ENCODE measurements at regions not wholly inside any gene's neighbourhood (a gene's known extent, or its start where the extent isn't known, plus 50 kb on each side); places are given as distances from the start of the nearest gene placed in this dataset.
"Not testable (repeated sequence)": the region's sequence is repeated elsewhere in the genome, so short reads cannot be mapped to it uniquely, and the experiment has no call there.

GRCh38 chr3:72288955-72289691 is 504.2 kb upstream of the PROK2 start:
- no peak for DNase-seq

GRCh38 chr3:72287956-72288355 is 503.0 kb upstream of the PROK2 start:
- no peak for DNase-seq

GRCh38 chr3:72285502-72285901 is 500.6 kb upstream of the PROK2 start:
- DNase-seq: no peak

GRCh38 chr3:72284471-72284870 is 499.5 kb upstream of the PROK2 start:
- DNase-seq: no peak

GRCh38 chr3:72282918-72283317 is 498.0 kb upstream of the PROK2 start:
- no peak for DNase-seq

GRCh38 chr3:72281551-72281950 is 496.6 kb upstream of the PROK2 start:
- no peak for DNase-seq

- no peak for DNase-seq
Observed at GRCh38 chr3:72280876-72281275, 495.9 kb upstream of the PROK2 start.

GRCh38 chr3:72279631-72280041 is 494.7 kb upstream of the PROK2 start:
- no peak for DNase-seq

GRCh38 chr3:72279068-72279604 is 494.2 kb upstream of the PROK2 start:
- DNase-seq: no peak

GRCh38 chr3:72278349-72279067 is 493.6 kb upstream of the PROK2 start:
- DNase-seq: no peak

GRCh38 chr3:72277710-72278109 is 492.8 kb upstream of the PROK2 start:
- DNase-seq: no peak

- no peak for DNase-seq
Observed at GRCh38 chr3:72276806-72277205, 491.9 kb upstream of the PROK2 start.

GRCh38 chr3:72275331-72275751 is 490.4 kb upstream of the PROK2 start:
- DNase-seq: no peak

- DNase-seq: no peak
Observed at GRCh38 chr3:72274493-72275330, 489.8 kb upstream of the PROK2 start.

- no peak for DNase-seq
Observed at GRCh38 chr3:72273615-72274014, 488.7 kb upstream of the PROK2 start.

- no peak for DNase-seq
Observed at GRCh38 chr3:72272356-72272755, 487.4 kb upstream of the PROK2 start.

GRCh38 chr3:72271923-72272322 is 487.0 kb upstream of the PROK2 start:
- no peak for DNase-seq

- DNase-seq: no peak
Observed at GRCh38 chr3:72271216-72271615, 486.3 kb upstream of the PROK2 start.

- no peak for DNase-seq
Observed at GRCh38 chr3:72270730-72271129, 485.8 kb upstream of the PROK2 start.

GRCh38 chr3:72270072-72270681 is 485.2 kb upstream of the PROK2 start:
- DNase-seq: no peak

GRCh38 chr3:72269475-72269874 is 484.5 kb upstream of the PROK2 start:
- no peak for DNase-seq

- not testable (repeated sequence) for DNase-seq
Observed at GRCh38 chr3:72266921-72267524, 482.1 kb upstream of the PROK2 start.

- DNase-seq: no peak
Observed at GRCh38 chr3:72266016-72266370, 481.0 kb upstream of the PROK2 start.

Data from NCI-H146 (cell line).